Panc1 (cell line): ENCODE measurements at regions not wholly inside any gene's neighbourhood (a gene's known extent, or its start where the extent isn't known, plus 50 kb on each side); places are given as distances from the start of the nearest gene placed in this dataset.

Source experiments
- ATAC-seq: fragments of 200-7000 bp; cut with Tn5 transposase; 2 replicates; pipeline ENCODE4 v1.9.1; 2020; ENCODE audit warnings: mild to moderate bottlenecking, moderate library complexity
- BruUV-seq: library from RNA; stranded (reverse); fragments of 400-500 nt; replicated peaks from 2 replicates; lab custom pipeline; 2021; lab: Mats Ljungman, UMichigan
- CTCF ChIA-PET: fragments of 300-600 bp; sonication (Branson Sonifier 250); formaldehyde crosslinking; loops from one replicate; lab custom pipeline; 2022; ENCODE audit warnings: antibody characterized with exemption; lab: Charles Lee
- POLR2A ChIA-PET: fragments of 300-600 bp; sonication (Branson Sonifier 250); formaldehyde crosslinking; loops from one replicate; lab custom pipeline; 2022; ENCODE audit warnings: antibody characterized with exemption; lab: Charles Lee
- DNase-seq: peaks from one replicate; pipeline ENCODE4 v3.0.0-alpha.2; 2010; ENCODE audit warnings: low read depth, low spot score
- H3K27ac ChIP-seq: 2 replicates; pipeline ENCODE4 v1.5.1; 2011; ENCODE audit warnings: mild to moderate bottlenecking, low read length, inconsistent platforms
- H3K27me3 ChIP-seq: fragments of 200-500 bp; sonication (Bioruptor generic); 2 replicates; pipeline ENCODE4 v1.6.0; 2014; ENCODE audit warnings: low read length, inconsistent platforms; ENCODE audit not compliant: control insufficient read depth, insufficient read depth
- H3K36me3 ChIP-seq: fragments of 200-500 bp; sonication (Bioruptor generic); 2 replicates; pipeline ENCODE4 v1.5.1; 2014; ENCODE audit warnings: inconsistent platforms, mild to moderate bottlenecking, low read length, moderate library complexity; ENCODE audit not compliant: control insufficient read depth, insufficient read depth
- H3K4me1 ChIP-seq: 2 replicates; pipeline ENCODE4 v1.5.1; 2011; ENCODE audit warnings: inconsistent platforms, mild to moderate bottlenecking, low read length, moderate library complexity; ENCODE audit not compliant: control insufficient read depth, insufficient read depth
- H3K4me3 ChIP-seq, 2 experiments: 2 replicates each; pipeline ENCODE4 v1.5.1; 2011 to 2012; ENCODE audit warnings: low read depth in 2 of 2, low read length in 2 of 2, mild to moderate bottlenecking in 2 of 2, inconsistent platforms in 1 of 2, moderate library complexity in 1 of 2
- H3K9me3 ChIP-seq: fragments of 200-500 bp; sonication (Bioruptor generic); 2 replicates; pipeline ENCODE4 v1.5.1; 2014; ENCODE audit warnings: low read depth, mild to moderate bottlenecking, inconsistent platforms, low read length, moderate library complexity; ENCODE audit not compliant: control insufficient read depth, insufficient read depth
- POLR2AphosphoS5 ChIP-seq: IDR thresholded peaks from 2 replicates; pipeline ENCODE4 v1.6.1; 2012; ENCODE audit warnings: mild to moderate bottlenecking, low read depth, low read length, moderate library complexity
- SIN3A ChIP-seq: IDR thresholded peaks from 2 replicates; pipeline ENCODE4 v1.6.1; 2012; ENCODE audit warnings: low read depth, mild to moderate bottlenecking, low read length, moderate library complexity, borderline replicate concordance; ENCODE audit not compliant: insufficient read depth
- TCF7L2 ChIP-seq: IDR thresholded peaks from 2 replicates; pipeline ENCODE4 v1.6.1; 2011; ENCODE audit warnings: mild to moderate bottlenecking, low read depth, low read length, inconsistent platforms
- in situ Hi-C: cut with HindIII; loops from 2 replicates; pipeline ENCODE4 v1.10.0; 2016; ENCODE audit warnings: low sequenced_read_pairs, low pct_unique_long_range_greater_than_20kb
- intact Hi-C: fragments of 100-400 bp; cut with micrococcal nuclease; formaldehyde crosslinking; loops from one replicate; pipeline ENCODE4 v1.10.0; 2022; ENCODE audit not compliant: unreplicated experiment
- TF ChIP-seq, protein P1 (sequence below): fragments of 450-650 bp; IDR thresholded peaks from 2 replicates; pipeline ENCODE4 v1.5.1; 2017; ENCODE audit warnings: mild to moderate bottlenecking
- TF ChIP-seq, protein P2 (sequence below), 2 experiments: IDR thresholded peaks; 2 replicates each; pipeline ENCODE4 v1.6.1; 2011 to 2012; ENCODE audit warnings: low read depth in 2 of 2, control low read depth in 1 of 2, low read length in 1 of 2, mild to moderate bottlenecking in 1 of 2, moderate library complexity in 1 of 2; ENCODE audit not compliant: insufficient read depth in 1 of 2

DNA sequence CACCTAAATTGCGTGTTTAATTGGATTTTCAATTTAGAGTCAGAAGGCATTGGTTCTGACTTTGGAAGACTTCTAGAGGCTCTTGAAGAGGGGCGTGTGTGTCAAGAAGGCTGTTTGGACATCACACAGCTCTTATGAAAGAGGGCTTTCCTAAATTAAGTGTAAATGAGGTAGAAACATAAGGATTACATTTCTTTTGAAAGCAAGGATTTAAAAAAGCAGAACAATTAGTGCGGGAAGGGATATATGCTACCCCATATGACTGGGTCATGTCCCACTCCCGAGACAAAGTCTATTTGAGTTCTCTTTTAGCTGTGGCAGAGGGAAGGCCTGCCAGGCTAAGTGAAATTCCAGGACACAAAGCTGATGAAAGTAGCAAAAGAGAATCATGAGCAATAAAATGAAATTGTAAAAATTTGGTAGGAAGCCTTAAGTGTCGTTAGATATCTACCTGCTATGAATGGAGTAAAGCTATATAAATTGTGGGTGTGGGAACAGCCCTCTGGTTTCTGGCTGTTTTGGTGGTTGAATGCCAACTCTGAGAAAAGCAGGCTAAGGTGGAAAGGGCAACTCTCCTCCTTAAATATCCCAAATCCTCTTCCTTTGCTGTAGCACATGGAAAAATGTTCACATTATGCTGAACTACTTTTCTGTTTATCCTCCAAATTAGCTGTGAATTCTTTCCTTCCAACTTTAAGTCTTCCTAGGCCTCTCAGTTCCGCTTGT, 100.6 kb upstream of the TSC22D2 start:
- ChIA-PET POLR2A (no interaction called here), CTCF (no interaction called here)
- intact Hi-C loops (no loop called here), in situ Hi-C loops (no loop called here)
- H3K27ac ChIP-seq, result peak overlapping the region; percentile 68
- BruUV-seq, result no TSS peak
- no peaks in the 10 kb centered on the region for H3K27me3 ChIP-seq
- DNase-seq (no peak), ATAC-seq (no peak)
- no peaks in the 10 kb centered on the region for H3K36me3 ChIP-seq
- no peak overlapping the region for H3K4me3 ChIP-seq
- peaks cover 1% of the 10 kb centered on the region; the same call in 1 of the 2 replicates for H3K4me1 ChIP-seq
- TF ChIP-seq, protein P1, sequence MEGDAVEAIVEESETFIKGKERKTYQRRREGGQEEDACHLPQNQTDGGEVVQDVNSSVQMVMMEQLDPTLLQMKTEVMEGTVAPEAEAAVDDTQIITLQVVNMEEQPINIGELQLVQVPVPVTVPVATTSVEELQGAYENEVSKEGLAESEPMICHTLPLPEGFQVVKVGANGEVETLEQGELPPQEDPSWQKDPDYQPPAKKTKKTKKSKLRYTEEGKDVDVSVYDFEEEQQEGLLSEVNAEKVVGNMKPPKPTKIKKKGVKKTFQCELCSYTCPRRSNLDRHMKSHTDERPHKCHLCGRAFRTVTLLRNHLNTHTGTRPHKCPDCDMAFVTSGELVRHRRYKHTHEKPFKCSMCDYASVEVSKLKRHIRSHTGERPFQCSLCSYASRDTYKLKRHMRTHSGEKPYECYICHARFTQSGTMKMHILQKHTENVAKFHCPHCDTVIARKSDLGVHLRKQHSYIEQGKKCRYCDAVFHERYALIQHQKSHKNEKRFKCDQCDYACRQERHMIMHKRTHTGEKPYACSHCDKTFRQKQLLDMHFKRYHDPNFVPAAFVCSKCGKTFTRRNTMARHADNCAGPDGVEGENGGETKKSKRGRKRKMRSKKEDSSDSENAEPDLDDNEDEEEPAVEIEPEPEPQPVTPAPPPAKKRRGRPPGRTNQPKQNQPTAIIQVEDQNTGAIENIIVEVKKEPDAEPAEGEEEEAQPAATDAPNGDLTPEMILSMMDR, result no peak
- H3K9me3 ChIP-seq, result peaks cover 32% of the 10 kb centered on the region; the same call in 1 of the 2 replicates

DNA sequence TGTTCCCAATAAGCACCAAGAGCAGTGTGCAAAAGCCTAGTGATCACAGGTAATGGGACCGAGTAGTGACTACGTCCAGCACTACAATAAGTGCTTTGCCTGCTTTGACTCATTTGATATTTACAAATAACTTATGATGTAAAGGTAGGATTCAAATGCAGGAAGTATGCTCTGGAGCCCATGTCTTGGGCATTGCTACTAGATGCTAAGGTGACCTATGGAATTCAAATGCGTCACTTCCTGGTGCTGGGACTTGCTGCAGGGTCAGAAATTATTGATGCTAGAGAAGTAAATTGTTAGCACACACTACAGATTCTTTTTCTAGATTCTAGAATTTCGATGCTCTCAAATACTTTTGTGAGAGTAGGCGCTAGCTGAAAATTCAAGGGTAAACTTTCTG, 101.2 kb upstream of the TSC22D2 start:
- Histone ChIP-seq H3K27me3 (no peaks in the 10 kb centered on the region), H3K36me3 (no peaks in the 10 kb centered on the region), H3K4me3 (no peak overlapping the region), H3K27ac (peak overlapping the region; percentile 68), H3K9me3 (peaks cover 32% of the 10 kb centered on the region; the same call in 1 of the 2 replicates), H3K4me1 (peaks cover 7% of the 10 kb centered on the region)
- TF ChIP-seq, protein P2, sequence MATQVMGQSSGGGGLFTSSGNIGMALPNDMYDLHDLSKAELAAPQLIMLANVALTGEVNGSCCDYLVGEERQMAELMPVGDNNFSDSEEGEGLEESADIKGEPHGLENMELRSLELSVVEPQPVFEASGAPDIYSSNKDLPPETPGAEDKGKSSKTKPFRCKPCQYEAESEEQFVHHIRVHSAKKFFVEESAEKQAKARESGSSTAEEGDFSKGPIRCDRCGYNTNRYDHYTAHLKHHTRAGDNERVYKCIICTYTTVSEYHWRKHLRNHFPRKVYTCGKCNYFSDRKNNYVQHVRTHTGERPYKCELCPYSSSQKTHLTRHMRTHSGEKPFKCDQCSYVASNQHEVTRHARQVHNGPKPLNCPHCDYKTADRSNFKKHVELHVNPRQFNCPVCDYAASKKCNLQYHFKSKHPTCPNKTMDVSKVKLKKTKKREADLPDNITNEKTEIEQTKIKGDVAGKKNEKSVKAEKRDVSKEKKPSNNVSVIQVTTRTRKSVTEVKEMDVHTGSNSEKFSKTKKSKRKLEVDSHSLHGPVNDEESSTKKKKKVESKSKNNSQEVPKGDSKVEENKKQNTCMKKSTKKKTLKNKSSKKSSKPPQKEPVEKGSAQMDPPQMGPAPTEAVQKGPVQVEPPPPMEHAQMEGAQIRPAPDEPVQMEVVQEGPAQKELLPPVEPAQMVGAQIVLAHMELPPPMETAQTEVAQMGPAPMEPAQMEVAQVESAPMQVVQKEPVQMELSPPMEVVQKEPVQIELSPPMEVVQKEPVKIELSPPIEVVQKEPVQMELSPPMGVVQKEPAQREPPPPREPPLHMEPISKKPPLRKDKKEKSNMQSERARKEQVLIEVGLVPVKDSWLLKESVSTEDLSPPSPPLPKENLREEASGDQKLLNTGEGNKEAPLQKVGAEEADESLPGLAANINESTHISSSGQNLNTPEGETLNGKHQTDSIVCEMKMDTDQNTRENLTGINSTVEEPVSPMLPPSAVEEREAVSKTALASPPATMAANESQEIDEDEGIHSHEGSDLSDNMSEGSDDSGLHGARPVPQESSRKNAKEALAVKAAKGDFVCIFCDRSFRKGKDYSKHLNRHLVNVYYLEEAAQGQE (IDR thresholded peaks at IDR 0.05; ENCODE audit: insufficient read depth in 1 of 2, low read depth in 2 of 2, low read length in 1 of 2), result no peak
- TF ChIP-seq, protein P1, result no peak
- no peak for TF ChIP-seq POLR2AphosphoS5
- TF ChIP-seq SIN3A, result no peak
- TF ChIP-seq TCF7L2, result no peak
- intact Hi-C loops, result no loop called here
- ATAC-seq (no peak), DNase-seq (no peak)
- in situ Hi-C loops, result no loop called here
- BruUV-seq, result no TSS peak
- CTCF ChIA-PET, result no interaction called here
- POLR2A ChIA-PET, result no interaction called here
